OCI-LY7 (cell line): ENCODE measurements at regions not wholly inside any gene's neighbourhood (a gene's known extent, or its start where the extent isn't known, plus 50 kb on each side); places are given as distances from the start of the nearest gene placed in this dataset.

Experiments
- EZH2phosphoT487 ChIP-seq: fragments of 200-600 bp; sonication (generic); IDR thresholded peaks from 2 replicates; pipeline ENCODE4 v1.6.1; 2018; ENCODE audit warnings: low read depth, borderline replicate concordance, mild to moderate bottlenecking, mixed run types, antibody characterized with exemption, low read length, moderate library complexity, mixed read lengths
- TF ChIP-seq, protein P1 (sequence below): fragments of 200-600 bp; sonication (generic); conservative IDR thresholded peaks from 2 replicates; pipeline ENCODE4 v1.5.1; 2014; ENCODE audit warnings: mild to moderate bottlenecking, antibody characterized with exemption, low read length, moderate library complexity, mixed read lengths

- TF ChIP-seq, protein P1, sequence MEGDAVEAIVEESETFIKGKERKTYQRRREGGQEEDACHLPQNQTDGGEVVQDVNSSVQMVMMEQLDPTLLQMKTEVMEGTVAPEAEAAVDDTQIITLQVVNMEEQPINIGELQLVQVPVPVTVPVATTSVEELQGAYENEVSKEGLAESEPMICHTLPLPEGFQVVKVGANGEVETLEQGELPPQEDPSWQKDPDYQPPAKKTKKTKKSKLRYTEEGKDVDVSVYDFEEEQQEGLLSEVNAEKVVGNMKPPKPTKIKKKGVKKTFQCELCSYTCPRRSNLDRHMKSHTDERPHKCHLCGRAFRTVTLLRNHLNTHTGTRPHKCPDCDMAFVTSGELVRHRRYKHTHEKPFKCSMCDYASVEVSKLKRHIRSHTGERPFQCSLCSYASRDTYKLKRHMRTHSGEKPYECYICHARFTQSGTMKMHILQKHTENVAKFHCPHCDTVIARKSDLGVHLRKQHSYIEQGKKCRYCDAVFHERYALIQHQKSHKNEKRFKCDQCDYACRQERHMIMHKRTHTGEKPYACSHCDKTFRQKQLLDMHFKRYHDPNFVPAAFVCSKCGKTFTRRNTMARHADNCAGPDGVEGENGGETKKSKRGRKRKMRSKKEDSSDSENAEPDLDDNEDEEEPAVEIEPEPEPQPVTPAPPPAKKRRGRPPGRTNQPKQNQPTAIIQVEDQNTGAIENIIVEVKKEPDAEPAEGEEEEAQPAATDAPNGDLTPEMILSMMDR: no peak
- no peak for TF ChIP-seq EZH2phosphoT487
These were observed 154.0 kb upstream of the WNT4 start for GRCh38 chr1:22296701-22297591.
